ENCODE measurements at regions not wholly inside any gene's neighbourhood (a gene's known extent, or its start where the extent isn't known, plus 50 kb on each side); places are given as distances from the start of the nearest gene placed in this dataset.

- no peak overlapping the region for H3K4me3 ChIP-seq (ENCODE audit: insufficient read depth, low read depth, low read length)
- H4K20me1 ChIP-seq (ENCODE audit: insufficient read depth, low read length) = no peaks in the 10 kb centered on the region
- Mint-ChIP-seq H3K27me3 (ENCODE audit: low read depth, unreplicated experiment) (peaks cover 6% of the 10 kb centered on the region), H3K36me3 (ENCODE audit: low read depth, unreplicated experiment) (no peaks in the 10 kb centered on the region), H3K27ac (ENCODE audit: unreplicated experiment) (no peak overlapping the region), H3K4me1 (ENCODE audit: low read depth, unreplicated experiment) (peaks cover 11% of the 10 kb centered on the region), H3K4me3 (ENCODE audit: unreplicated experiment) (no peak overlapping the region), H3K9me3 (ENCODE audit: unreplicated experiment) (no peaks in the 10 kb centered on the region)
- no peaks in the 10 kb centered on the region for H3K36me3 ChIP-seq (ENCODE audit: insufficient read depth, low read length)
- no peak overlapping the region for H3K4me2 ChIP-seq (ENCODE audit: low read length)
- no peak for DNase-seq (ENCODE audit: low read depth)
- no peaks in the 10 kb centered on the region for H3K79me2 ChIP-seq (ENCODE audit: insufficient read depth, low read length)
- no peak for FAIRE-seq
- no peak overlapping the region for H3K27ac ChIP-seq (ENCODE audit: low read depth, low read length)
- H3K4me1 ChIP-seq (ENCODE audit: insufficient read depth, low read length) = no peaks in the 10 kb centered on the region
- no peak overlapping the region for H3K9ac ChIP-seq (ENCODE audit: low read length)
- no peaks in the 10 kb centered on the region for H3K27me3 ChIP-seq (ENCODE audit: insufficient read depth, low read length)
- TF ChIP-seq CTCF (IDR thresholded peaks at IDR 0.05; ENCODE audit: insufficient read depth, low read depth, low read length) = no peak
- TF ChIP-seq EZH2 (IDR thresholded peaks at IDR 0.05; ENCODE audit: insufficient read depth, low read length) = no peak
- no peaks in the 10 kb centered on the region for H3K9me3 ChIP-seq (ENCODE audit: insufficient read depth, low read depth, low read length)
- H2AFZ ChIP-seq (ENCODE audit: low read depth, low read length) = no peak overlapping the region
Observed at GRCh38 chr6:126764671-126765070, 353.8 kb upstream of the RSPO3 start.

- Histone ChIP-seq H3K9ac (ENCODE audit: low read length) (no peak overlapping the region), H3K4me2 (ENCODE audit: low read length) (no peak overlapping the region), H3K4me3 (ENCODE audit: insufficient read depth, low read depth, low read length) (no peak overlapping the region), H4K20me1 (ENCODE audit: insufficient read depth, low read length) (no peaks in the 10 kb centered on the region), H3K27me3 (ENCODE audit: insufficient read depth, low read length) (no peaks in the 10 kb centered on the region), H2AFZ (ENCODE audit: low read depth, low read length) (no peak overlapping the region), H3K27ac (ENCODE audit: low read depth, low read length) (no peak overlapping the region), H3K4me1 (ENCODE audit: insufficient read depth, low read length) (no peaks in the 10 kb centered on the region), H3K36me3 (ENCODE audit: insufficient read depth, low read length) (no peaks in the 10 kb centered on the region), H3K9me3 (ENCODE audit: insufficient read depth, low read depth, low read length) (no peaks in the 10 kb centered on the region), H3K79me2 (ENCODE audit: insufficient read depth, low read length) (no peaks in the 10 kb centered on the region)
- H3K9me3 Mint-ChIP-seq (ENCODE audit: unreplicated experiment) = no peaks in the 10 kb centered on the region
- H3K27me3 Mint-ChIP-seq (ENCODE audit: low read depth, unreplicated experiment) = peaks cover 2% of the 10 kb centered on the region
- no peak overlapping the region for H3K4me3 Mint-ChIP-seq (ENCODE audit: unreplicated experiment)
- FAIRE-seq (no peak), DNase-seq (ENCODE audit: low read depth) (no peak)
- H3K36me3 Mint-ChIP-seq (ENCODE audit: low read depth, unreplicated experiment) = no peaks in the 10 kb centered on the region
- peaks cover 11% of the 10 kb centered on the region for H3K4me1 Mint-ChIP-seq (ENCODE audit: low read depth, unreplicated experiment)
- TF ChIP-seq EZH2 (IDR thresholded peaks at IDR 0.05; ENCODE audit: insufficient read depth, low read length) (no peak), CTCF (IDR thresholded peaks at IDR 0.05; ENCODE audit: insufficient read depth, low read depth, low read length) (no peak)
- H3K27ac Mint-ChIP-seq (ENCODE audit: unreplicated experiment) = no peak overlapping the region
Observed at GRCh38 chr6:126766820-126767219, 351.7 kb upstream of the RSPO3 start.

- FAIRE-seq (no peak), DNase-seq (ENCODE audit: low read depth) (no peak)
- no peaks in the 10 kb centered on the region for H3K79me2 ChIP-seq (ENCODE audit: insufficient read depth, low read length)
- H3K36me3 ChIP-seq (ENCODE audit: insufficient read depth, low read length) = no peaks in the 10 kb centered on the region
- H3K4me1 Mint-ChIP-seq (ENCODE audit: low read depth, unreplicated experiment) = peaks cover 11% of the 10 kb centered on the region
- no peaks in the 10 kb centered on the region for H3K27me3 ChIP-seq (ENCODE audit: insufficient read depth, low read length)
- H3K27ac ChIP-seq (ENCODE audit: low read depth, low read length) = no peak overlapping the region
- H2AFZ ChIP-seq (ENCODE audit: low read depth, low read length) = no peak overlapping the region
- no peaks in the 10 kb centered on the region for H3K27me3 Mint-ChIP-seq (ENCODE audit: low read depth, unreplicated experiment)
- H3K4me3 Mint-ChIP-seq (ENCODE audit: unreplicated experiment) = no peak overlapping the region
- H3K4me1 ChIP-seq (ENCODE audit: insufficient read depth, low read length) = no peaks in the 10 kb centered on the region
- H3K9me3 Mint-ChIP-seq (ENCODE audit: unreplicated experiment) = no peaks in the 10 kb centered on the region
- no peaks in the 10 kb centered on the region for H3K9me3 ChIP-seq (ENCODE audit: insufficient read depth, low read depth, low read length)
- H3K4me2 ChIP-seq (ENCODE audit: low read length) = no peak overlapping the region
- H3K36me3 Mint-ChIP-seq (ENCODE audit: low read depth, unreplicated experiment) = no peaks in the 10 kb centered on the region
- no peak overlapping the region for H3K27ac Mint-ChIP-seq (ENCODE audit: unreplicated experiment)
- TF ChIP-seq CTCF (IDR thresholded peaks at IDR 0.05; ENCODE audit: insufficient read depth, low read depth, low read length) = no peak
- TF ChIP-seq EZH2 (IDR thresholded peaks at IDR 0.05; ENCODE audit: insufficient read depth, low read length) = no peak
- H4K20me1 ChIP-seq (ENCODE audit: insufficient read depth, low read length) = no peaks in the 10 kb centered on the region
- H3K9ac ChIP-seq (ENCODE audit: low read length) = no peak overlapping the region
- no peak overlapping the region for H3K4me3 ChIP-seq (ENCODE audit: insufficient read depth, low read depth, low read length)
Observed at GRCh38 chr6:126767711-126768110, 350.8 kb upstream of the RSPO3 start.
